GM19025 (cell line): ENCODE measurements at regions not wholly inside any gene's neighbourhood (a gene's known extent, or its start where the extent isn't known, plus 50 kb on each side); places are given as distances from the start of the nearest gene placed in this dataset.

Source experiments
- ATAC-seq: cut with Tn5 transposase; IDR thresholded peaks from one replicate; pipeline ENCODE4 v1.9.1; 2021; ENCODE audit warnings: mild to moderate bottlenecking, low read depth, moderate library complexity; ENCODE audit not compliant: unreplicated experiment

GRCh38 chr4:144300616-144301015, 160.1 kb upstream of the GYPA start:
- no peak for ATAC-seq

- ATAC-seq, result no peak
Observed at GRCh38 chr4:144302704-144303536, 162.4 kb upstream of the GYPA start.

GRCh38 chr4:144304025-144304424, 163.5 kb upstream of the GYPA start:
- ATAC-seq, result no peak

DNA sequence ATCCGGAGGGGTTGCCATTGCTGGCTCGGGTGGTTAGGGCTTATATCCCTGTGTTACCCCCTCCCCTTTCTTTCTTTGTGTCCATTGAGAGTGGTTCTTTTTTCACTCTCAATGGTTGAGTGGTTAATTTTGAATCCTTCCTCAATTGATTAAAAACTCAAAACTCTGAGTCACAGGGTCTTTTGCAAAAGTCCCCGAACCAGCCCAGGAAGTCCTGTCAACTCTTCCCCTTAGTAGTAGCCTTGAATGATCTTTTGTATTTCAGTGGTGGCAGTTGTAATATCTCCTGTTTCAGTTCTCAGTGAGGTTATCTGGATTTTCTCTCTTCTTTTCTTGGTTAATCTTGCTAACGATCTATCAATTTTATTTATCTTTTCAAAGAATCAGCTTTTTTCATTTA, 170.0 kb upstream of the GYPA start:
- no peak for ATAC-seq

GRCh38 chr4:144313370-144313769, 172.9 kb upstream of the GYPA start:
- no peak for ATAC-seq

- ATAC-seq, result no peak
Observed at GRCh38 chr4:144316869-144317268, 176.4 kb upstream of the GYPA start.

GRCh38 chr4:144318797-144319196, 178.3 kb upstream of the GYPA start:
- ATAC-seq, result no peak

DNA sequence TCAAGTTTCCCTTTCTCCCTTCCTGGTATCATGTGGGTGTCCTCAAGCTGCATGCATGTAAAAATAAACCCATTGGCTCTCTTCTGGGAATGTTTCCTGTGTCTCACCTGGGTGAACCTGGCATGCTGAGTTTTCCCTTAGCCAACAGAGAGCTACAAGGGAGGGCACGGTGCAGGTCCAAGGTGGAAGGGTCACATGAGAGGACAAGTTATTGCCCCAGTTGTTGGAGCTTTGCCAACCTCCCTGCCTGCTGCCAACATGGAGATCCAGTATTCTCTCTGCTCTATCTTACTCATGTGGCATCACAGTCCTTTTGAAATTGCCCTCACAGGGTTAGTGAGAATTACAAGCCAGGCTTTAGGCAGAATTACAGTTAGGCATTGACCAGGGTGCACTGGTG, 196.1 kb upstream of the GYPA start:
- ATAC-seq, result no peak

DNA sequence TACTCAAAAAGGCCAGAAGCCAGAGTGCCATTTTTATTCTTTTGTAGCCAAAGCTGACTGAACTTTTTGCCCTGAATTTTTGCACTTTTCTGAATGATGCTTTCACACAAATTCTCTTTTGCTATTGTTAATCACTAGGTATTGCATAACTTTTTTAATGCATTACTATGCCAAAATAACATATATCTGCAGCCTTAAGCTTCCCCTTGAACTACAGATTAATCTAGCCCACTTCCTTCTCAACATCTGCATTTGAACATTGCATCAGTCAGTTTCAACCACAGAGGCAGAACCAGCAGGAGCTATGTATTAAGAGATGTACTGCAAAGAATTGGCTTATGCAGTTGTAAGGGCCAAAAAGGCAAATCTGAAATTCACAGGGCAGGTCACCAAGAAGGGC, 197.6 kb upstream of the GYPA start:
- no peak for ATAC-seq

DNA sequence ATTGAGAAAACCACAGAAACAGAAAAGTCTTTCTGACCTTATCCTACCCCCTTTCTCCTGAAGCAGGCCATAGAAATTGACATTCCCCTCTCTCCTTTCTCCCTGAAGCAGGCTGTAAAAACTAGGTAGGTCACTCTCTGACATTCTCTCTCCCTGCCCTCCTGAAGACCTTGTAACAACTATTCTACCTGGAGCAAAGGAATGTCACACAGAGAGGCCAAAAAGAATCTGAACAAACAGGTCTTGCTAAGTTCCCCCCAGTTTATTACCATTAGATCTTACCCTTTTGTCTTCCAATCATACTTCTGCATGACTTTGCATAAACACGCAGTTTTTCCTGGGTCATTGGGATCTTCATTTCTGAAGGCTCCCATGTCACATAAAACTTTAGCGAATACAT, 198.3 kb upstream of the GYPA start:
- ATAC-seq, result no peak

GRCh38 chr4:144340931-144341330, 200.4 kb upstream of the GYPA start:
- ATAC-seq, result no peak

- no peak for ATAC-seq
Observed at GRCh38 chr4:144342949-144343760, 202.6 kb upstream of the GYPA start.

DNA sequence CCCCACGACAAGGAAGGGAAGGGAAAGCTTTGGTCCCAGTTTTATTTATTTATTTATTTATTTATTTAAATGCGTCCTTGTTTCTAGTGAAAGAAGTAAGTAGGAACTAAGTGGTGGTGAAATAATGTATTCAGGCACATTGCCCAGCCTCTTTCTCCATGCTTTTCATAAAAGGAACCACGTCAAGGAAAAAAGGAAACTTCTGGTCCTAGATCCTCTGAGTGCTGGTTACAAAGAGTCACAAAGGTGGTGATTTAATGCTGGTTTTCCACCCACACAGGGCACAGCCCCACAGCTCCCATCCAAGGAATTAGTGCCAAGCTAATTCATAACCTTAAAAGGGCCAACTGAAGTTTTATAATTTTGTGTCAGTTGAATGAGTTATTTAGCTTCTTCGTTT, 206.6 kb upstream of the GYPA start:
- no peak for ATAC-seq

DNA sequence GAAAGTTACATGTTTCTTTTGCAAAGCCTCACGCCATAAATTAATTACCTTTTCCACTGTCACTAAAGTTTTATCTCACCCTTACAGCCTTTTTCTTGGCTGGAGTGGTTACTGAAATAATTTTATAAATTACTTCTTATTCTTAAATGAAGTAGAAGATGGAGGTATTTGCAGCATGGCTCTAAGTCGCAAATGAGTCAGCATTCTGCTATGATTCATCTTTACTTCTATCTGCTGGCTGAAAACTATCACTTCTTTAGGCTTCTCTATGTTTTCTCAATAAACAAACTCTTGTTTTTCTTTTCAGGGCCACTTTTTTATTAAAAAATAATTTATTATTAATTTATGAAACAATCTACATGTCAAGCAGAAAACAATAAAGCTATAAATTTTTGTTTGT, 210.2 kb upstream of the GYPA start:
- ATAC-seq, result no peak

DNA sequence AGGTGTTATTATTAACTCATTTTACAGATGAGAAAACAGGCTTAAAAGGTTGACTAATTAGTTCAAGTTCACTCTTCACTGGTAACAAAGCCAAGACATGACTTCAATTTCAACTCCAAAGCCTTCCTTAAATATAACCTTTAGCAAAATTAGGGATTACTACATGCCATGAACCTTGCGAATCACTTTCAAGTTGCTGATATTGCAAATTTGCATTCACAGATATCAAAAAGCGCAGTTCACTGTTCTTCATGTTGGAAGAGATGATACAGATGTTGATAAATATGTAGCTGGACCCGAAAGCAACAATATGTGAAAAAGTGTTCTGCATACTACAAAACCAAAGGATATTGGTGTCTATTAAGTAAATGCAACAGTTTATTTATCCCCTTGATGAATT, 210.8 kb upstream of the GYPA start:
- no peak for ATAC-seq

DNA sequence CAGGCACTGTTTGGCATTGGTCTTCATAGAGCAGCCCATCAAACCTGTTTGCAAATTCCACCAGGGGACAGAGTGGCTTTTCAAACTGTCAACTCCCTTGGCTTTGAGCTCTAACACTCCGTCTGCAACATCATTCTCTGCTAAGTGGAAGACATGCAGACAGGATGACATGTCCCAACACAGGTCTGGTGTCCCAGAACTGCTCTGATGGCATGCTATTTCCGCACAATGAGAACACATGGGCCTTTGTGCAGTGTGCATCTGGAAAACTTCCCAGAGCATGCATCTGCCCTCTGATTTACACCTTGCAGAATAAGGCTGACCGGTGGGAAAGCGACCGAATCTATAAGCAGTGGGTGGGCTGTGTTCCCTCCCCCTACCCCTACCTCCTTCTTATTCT, 212.8 kb upstream of the GYPA start:
- no peak for ATAC-seq

GRCh38 chr4:144355811-144356757, 215.6 kb upstream of the GYPA start:
- peak; percentile 87 for ATAC-seq

DNA sequence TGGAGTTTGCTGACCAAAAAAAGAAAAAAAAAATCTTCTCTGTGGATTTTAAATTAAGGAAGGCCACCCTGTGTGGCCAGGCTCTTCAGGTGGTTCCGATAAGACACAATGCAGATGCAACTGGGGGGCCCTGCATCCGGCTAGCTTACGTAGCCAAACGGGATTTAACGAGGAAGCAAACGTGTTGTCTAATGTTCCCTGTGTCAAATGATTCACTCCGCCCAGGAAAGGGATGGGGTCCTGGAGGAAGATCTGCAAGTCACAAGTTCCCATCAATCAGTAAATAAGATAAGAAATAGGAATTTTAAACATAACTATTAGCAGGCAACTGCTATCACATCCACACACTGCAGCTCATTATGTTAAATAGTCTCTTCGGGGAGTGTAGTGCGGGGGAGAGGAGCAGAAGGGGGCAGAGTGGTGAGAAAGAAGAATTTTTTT, 216.4 kb upstream of the GYPA start:
- ATAC-seq, result no peak

GRCh38 chr4:144357975-144358374, 217.5 kb upstream of the GYPA start:
- ATAC-seq, result no peak

GRCh38 chr4:144360146-144360793, 219.8 kb upstream of the GYPA start:
- no peak for ATAC-seq
